Kidney (tissue), 13 donors: ENCODE measurements at regions not wholly inside any gene's neighbourhood (a gene's known extent, or its start where the extent isn't known, plus 50 kb on each side); places are given as distances from the start of the nearest gene placed in this dataset.

Experiments used
- DNase-seq, 5 donors: peaks; one replicate each; pipeline ENCODE4 v3.0.0-alpha.2; 2013 to 2020
- FAIRE-seq: peaks from 2 replicates; lab custom pipeline; 2012; peaks lifted over from hg19 to GRCh38; lab: Jason Lieb, UNC
- H3K27ac ChIP-seq, 2 donors: one replicate each; pipeline ENCODE4 v1.7.0; 2013; ENCODE audit warnings: low read depth in 2 of 2, low read length in 2 of 2, inconsistent platforms in 1 of 2
- H3K27me3 ChIP-seq: one replicate; pipeline ENCODE4 v1.7.1; 2013; ENCODE audit warnings: low read length, inconsistent platforms; ENCODE audit not compliant: control insufficient read depth, insufficient read depth
- H3K36me3 ChIP-seq, 3 donors: one replicate each; pipeline versions ENCODE4 v1.7.0 to v1.7.1; 2013; ENCODE audit warnings: low read length in 3 of 3, control low read depth in 1 of 3, inconsistent platforms in 1 of 3; ENCODE audit not compliant: insufficient read depth in 3 of 3, control insufficient read depth in 2 of 3
- H3K4me1 ChIP-seq, 3 donors: one replicate each; pipeline versions ENCODE4 v1.7.0 to v1.7.1; 2013; ENCODE audit warnings: low read length in 3 of 3, inconsistent platforms in 1 of 3, low read depth in 1 of 3; ENCODE audit not compliant: control insufficient read depth in 2 of 3, insufficient read depth in 2 of 3
- H3K4me3 ChIP-seq, 3 donors: one replicate each; pipeline versions ENCODE4 v1.7.0 to v1.8.1; 2013; ENCODE audit warnings: low read length in 3 of 3, control low read depth in 1 of 3, inconsistent platforms in 1 of 3
- H3K9ac ChIP-seq, 3 donors: one replicate each; pipeline versions ENCODE4 v1.7.0 to v1.7.1; 2013; ENCODE audit warnings: low read length in 3 of 3, control low read depth in 1 of 3, inconsistent platforms in 1 of 3
- H3K9me3 ChIP-seq, 3 donors: one replicate each; pipeline versions ENCODE4 v1.7.0 to v1.7.1; 2013; ENCODE audit warnings: low read length in 3 of 3, control low read depth in 1 of 3, inconsistent platforms in 1 of 3; ENCODE audit not compliant: control insufficient read depth in 2 of 3, insufficient read depth in 1 of 3
- intact Hi-C: fragments of 100-400 bp; cut with DNase I; formaldehyde crosslinking; loops from one replicate; pipeline ENCODE4 v1.11.1; 2022
- TF ChIP-seq, protein P1 (sequence below): IDR thresholded peaks from 3 replicates; pipeline ENCODE4 v1.5.1; 2012; ENCODE audit warnings: mild to moderate bottlenecking, moderate library complexity, borderline replicate concordance; ENCODE audit not compliant: insufficient read depth; ENCODE audit errors: extremely low read depth
- donor health status: control.
- donor health status: control.
- donor health status: control.
- donor health status: control.
- donor health status: control.
- donor health status: DM: yes; HTN: yes; CAD: no.
- donor health status: Normal renal cell carcinoma (clear cell type).

DNA sequence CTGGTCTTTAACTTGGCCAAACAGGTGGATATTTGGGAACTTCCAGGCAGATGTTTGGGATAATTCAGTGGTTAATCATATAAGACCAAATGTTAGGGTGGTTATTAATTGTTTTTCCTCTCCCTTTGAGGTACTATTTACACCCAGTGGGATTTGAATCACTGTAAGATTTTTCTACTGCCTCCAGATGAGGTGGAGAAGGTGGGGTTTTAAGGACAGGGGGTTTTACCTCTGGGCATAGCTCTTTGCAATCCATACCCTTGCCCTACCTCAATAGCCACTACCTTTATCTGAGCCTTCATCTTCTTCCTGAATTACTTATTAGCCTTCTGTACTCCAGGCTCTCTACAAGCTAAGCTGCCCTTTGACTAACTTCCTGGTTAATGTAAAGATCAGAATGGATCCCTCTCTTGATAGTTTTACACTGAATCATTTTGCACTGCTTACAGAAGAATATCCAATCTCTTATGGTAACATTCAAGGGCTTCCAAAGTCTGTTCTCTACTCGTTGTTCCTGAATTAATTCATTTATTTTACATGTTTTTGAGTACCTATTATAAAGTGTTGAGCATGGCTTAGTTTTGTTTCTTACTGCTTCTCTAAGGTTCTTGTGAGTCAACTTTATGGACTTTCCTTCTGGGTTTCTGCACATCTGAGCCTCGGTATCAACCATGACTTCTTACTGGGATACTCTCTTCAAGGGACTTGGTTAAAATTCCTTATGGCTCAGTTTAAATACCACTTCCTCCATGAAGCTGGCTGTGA, 331.2 kb upstream of the TBL1XR1 start:
- FAIRE-seq (no peak), DNase-seq (no peak)
- H3K27ac ChIP-seq: no peak overlapping the region

DNA sequence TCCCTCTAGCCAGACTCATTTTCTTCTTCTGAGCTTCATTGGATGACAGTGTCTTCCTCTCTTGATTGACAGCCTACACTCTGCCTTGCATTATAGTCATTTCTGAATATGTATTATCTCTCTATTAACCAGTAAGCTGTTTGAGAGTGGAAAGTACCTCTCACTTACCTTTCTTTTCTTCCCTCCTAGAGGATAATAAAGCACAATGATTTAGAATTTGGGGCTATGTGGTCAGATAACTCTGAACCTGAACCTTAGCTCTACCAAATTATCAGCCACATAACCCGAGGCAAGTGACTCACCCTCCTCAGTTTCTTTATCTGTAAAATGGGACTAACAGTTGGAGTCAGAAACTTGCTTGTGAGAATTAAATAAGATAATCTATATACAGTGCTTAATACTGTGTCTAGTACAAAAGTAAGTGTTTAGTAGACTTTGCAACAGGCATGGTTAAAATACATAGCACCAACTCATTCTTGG, 331.8 kb upstream of the TBL1XR1 start:
- peaks cover 0 to 17% (median 12%) of the 10 kb centered on the region in 3 donors for H3K4me1 ChIP-seq
- H3K27ac ChIP-seq: no peak overlapping the region
- TF ChIP-seq, protein P1, sequence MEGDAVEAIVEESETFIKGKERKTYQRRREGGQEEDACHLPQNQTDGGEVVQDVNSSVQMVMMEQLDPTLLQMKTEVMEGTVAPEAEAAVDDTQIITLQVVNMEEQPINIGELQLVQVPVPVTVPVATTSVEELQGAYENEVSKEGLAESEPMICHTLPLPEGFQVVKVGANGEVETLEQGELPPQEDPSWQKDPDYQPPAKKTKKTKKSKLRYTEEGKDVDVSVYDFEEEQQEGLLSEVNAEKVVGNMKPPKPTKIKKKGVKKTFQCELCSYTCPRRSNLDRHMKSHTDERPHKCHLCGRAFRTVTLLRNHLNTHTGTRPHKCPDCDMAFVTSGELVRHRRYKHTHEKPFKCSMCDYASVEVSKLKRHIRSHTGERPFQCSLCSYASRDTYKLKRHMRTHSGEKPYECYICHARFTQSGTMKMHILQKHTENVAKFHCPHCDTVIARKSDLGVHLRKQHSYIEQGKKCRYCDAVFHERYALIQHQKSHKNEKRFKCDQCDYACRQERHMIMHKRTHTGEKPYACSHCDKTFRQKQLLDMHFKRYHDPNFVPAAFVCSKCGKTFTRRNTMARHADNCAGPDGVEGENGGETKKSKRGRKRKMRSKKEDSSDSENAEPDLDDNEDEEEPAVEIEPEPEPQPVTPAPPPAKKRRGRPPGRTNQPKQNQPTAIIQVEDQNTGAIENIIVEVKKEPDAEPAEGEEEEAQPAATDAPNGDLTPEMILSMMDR: no peak
- no peaks in the 10 kb centered on the region for H3K9me3 ChIP-seq
- no peak for FAIRE-seq
- H3K9ac ChIP-seq: no peak overlapping the region
- no peaks in the 10 kb centered on the region for H3K36me3 ChIP-seq
- no peak for DNase-seq
- no peaks in the 10 kb centered on the region for H3K27me3 ChIP-seq
- no peak overlapping the region for H3K4me3 ChIP-seq
- intact Hi-C loops: no loop called here

More for the DNA sequence above, 331.2 kb upstream of the TBL1XR1 start:
- TF ChIP-seq, protein P1: no peak
- no peaks in the 10 kb centered on the region for H3K27me3 ChIP-seq
- no peak overlapping the region for H3K9ac ChIP-seq
- H3K4me3 ChIP-seq: no peak overlapping the region
- peaks cover 0 to 20% (median 12%) of the 10 kb centered on the region in 3 donors for H3K4me1 ChIP-seq
- intact Hi-C loops: no loop called here
- H3K9me3 ChIP-seq: no peaks in the 10 kb centered on the region
- no peaks in the 10 kb centered on the region for H3K36me3 ChIP-seq

DNA sequence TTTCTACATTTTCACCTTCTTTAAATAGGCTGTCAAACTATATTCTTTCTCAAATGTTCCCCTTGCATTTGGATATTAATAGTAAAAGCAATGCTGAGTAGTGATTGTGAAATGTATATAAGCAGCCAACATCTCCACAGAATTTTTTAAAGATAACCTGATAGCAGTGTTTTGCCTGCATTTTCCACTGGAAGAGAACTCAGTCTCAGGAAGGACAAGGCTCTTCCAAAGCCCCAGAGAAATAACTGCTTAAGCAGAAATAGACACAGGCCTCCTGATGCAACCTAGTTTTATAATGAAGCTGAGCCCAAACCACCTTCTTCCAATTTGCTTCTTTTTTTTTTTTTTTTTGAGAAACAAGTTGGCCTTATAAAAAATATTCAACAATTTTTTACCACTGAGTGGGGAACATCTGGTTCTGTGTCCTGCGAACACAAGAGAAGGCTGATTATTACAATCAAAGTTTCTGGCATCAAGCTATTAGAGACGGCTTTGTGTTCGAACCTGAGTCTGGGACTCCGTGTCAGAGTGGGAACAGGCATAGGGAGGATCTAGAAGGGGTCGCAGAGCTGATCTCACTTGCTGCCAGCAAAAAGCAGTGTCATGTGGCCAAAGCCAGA, 332.5 kb upstream of the TBL1XR1 start:
- no peak overlapping the region for H3K4me3 ChIP-seq
- no peaks in the 10 kb centered on the region for H3K9me3 ChIP-seq
- H3K9ac ChIP-seq: no peak overlapping the region
- FAIRE-seq (no peak), DNase-seq (no peak)
- TF ChIP-seq, protein P1: no peak
- intact Hi-C loops: no loop called here
- H3K36me3 ChIP-seq: no peaks in the 10 kb centered on the region
- H3K4me1 ChIP-seq: peaks cover 0 to 14% (median 12%) of the 10 kb centered on the region in 3 donors
- H3K27me3 ChIP-seq: no peaks in the 10 kb centered on the region
- no peak overlapping the region for H3K27ac ChIP-seq
